ENCODE measurements at regions not wholly inside any gene's neighbourhood (a gene's known extent, or its start where the extent isn't known, plus 50 kb on each side); places are given as distances from the start of the nearest gene placed in this dataset.

GRCh38 chr10:132117146-132117545 lies 51.4 kb downstream of the JAKMIP3 start:
- TF ChIP-seq JUND (IDR thresholded peaks at IDR 0.05) (no peak), EP300 (IDR thresholded peaks at IDR 0.05; ENCODE audit: borderline replicate concordance in 1 of 2, low read depth in 1 of 2, low read length in 1 of 2) (no peak), EZH2phosphoT487 (IDR thresholded peaks at IDR 0.05; ENCODE audit: borderline replicate concordance, low read depth) (no peak)

Data from SK-N-SH (cell line).